ENCODE measurements at regions not wholly inside any gene's neighbourhood (a gene's known extent, or its start where the extent isn't known, plus 50 kb on each side); places are given as distances from the start of the nearest gene placed in this dataset.

GRCh38 chr10:7475046-7475911 lies 64.4 kb upstream of the SFMBT2 start:
- TF ChIP-seq CTCF (IDR thresholded peaks at IDR 0.05; ENCODE audit: control extremely low read depth, extremely low read depth): no peak
- H3K9ac ChIP-seq (ENCODE audit: insufficient read depth in 1 of 2, low read length in 2 of 2): no peak overlapping the region
- DNase-seq: peak; percentile 85 to 89 (median 88)
- 40 to 51% methylated on average over 26 of the region's 26 CpGs for WGBS, 2 donors
- peak; percentile 47 for ATAC-seq (ENCODE audit: insufficient read depth, low FRiP score)
- peaks cover 0 to 10% (median 0%) of the 10 kb centered on the region in 5 donors for H3K4me1 ChIP-seq (ENCODE audit: control insufficient read depth in 5 of 5, insufficient read depth in 5 of 5, low read length in 5 of 5)
- peaks cover 0 to 1% (median 0%) of the 10 kb centered on the region in 4 donors for H3K9me3 ChIP-seq (ENCODE audit: control insufficient read depth in 4 of 4, insufficient read depth in 3 of 4, low read length in 3 of 4)
- no peak overlapping the region for H3K27ac ChIP-seq (ENCODE audit: low read depth in 1 of 2, low read length in 1 of 2)
- no peaks in the 10 kb centered on the region for H3K27me3 ChIP-seq (ENCODE audit: control insufficient read depth in 3 of 3, insufficient read depth in 3 of 3, low read length in 2 of 3)
- no peak overlapping the region for H3K4me3 ChIP-seq
- no peaks in the 10 kb centered on the region for H3K36me3 ChIP-seq (ENCODE audit: control insufficient read depth in 4 of 4, insufficient read depth in 4 of 4, low read length in 4 of 4)

- WGBS, 2 donors: 71% methylated on average over 7 of the region's 7 CpGs
- Histone ChIP-seq H3K27ac (ENCODE audit: low read depth in 1 of 2, low read length in 1 of 2) (no peak overlapping the region), H3K27me3 (ENCODE audit: control insufficient read depth in 3 of 3, insufficient read depth in 3 of 3, low read length in 2 of 3) (peaks cover 0 to 2% (median 0%) of the 10 kb centered on the region in 3 donors), H3K9me3 (ENCODE audit: control insufficient read depth in 4 of 4, insufficient read depth in 3 of 4, low read length in 3 of 4) (peaks cover 0 to 1% (median 0%) of the 10 kb centered on the region in 4 donors), H3K4me3 (no peak overlapping the region), H3K4me1 (ENCODE audit: control insufficient read depth in 5 of 5, insufficient read depth in 5 of 5, low read length in 5 of 5) (peaks cover 0 to 10% (median 0%) of the 10 kb centered on the region in 5 donors), H3K36me3 (ENCODE audit: control insufficient read depth in 4 of 4, insufficient read depth in 4 of 4, low read length in 4 of 4) (no peaks in the 10 kb centered on the region), H3K9ac (ENCODE audit: insufficient read depth in 1 of 2, low read length in 2 of 2) (no peak overlapping the region)
- no peak for TF ChIP-seq CTCF (IDR thresholded peaks at IDR 0.05; ENCODE audit: control extremely low read depth, extremely low read depth)
- DNase-seq: no peak
- no peak for ATAC-seq (ENCODE audit: insufficient read depth, low FRiP score)
Observed at GRCh38 chr10:7474388-7474787, 63.6 kb upstream of the SFMBT2 start.

GRCh38 chr10:7473474-7473873 lies 62.6 kb upstream of the SFMBT2 start:
- no peak for TF ChIP-seq CTCF (IDR thresholded peaks at IDR 0.05; ENCODE audit: control extremely low read depth, extremely low read depth)
- H3K4me1 ChIP-seq (ENCODE audit: control insufficient read depth in 5 of 5, insufficient read depth in 5 of 5, low read length in 5 of 5): peaks cover 0 to 10% (median 0%) of the 10 kb centered on the region in 5 donors
- peaks cover 0 to 2% (median 0%) of the 10 kb centered on the region in 3 donors for H3K27me3 ChIP-seq (ENCODE audit: control insufficient read depth in 3 of 3, insufficient read depth in 3 of 3, low read length in 2 of 3)
- H3K9ac ChIP-seq (ENCODE audit: insufficient read depth in 1 of 2, low read length in 2 of 2): no peak overlapping the region
- no peak for ATAC-seq (ENCODE audit: insufficient read depth, low FRiP score)
- DNase-seq: no peak
- no peaks in the 10 kb centered on the region for H3K36me3 ChIP-seq (ENCODE audit: control insufficient read depth in 4 of 4, insufficient read depth in 4 of 4, low read length in 4 of 4)
- H3K9me3 ChIP-seq (ENCODE audit: control insufficient read depth in 4 of 4, insufficient read depth in 3 of 4, low read length in 3 of 4): peaks cover 0 to 1% (median 0%) of the 10 kb centered on the region in 4 donors
- H3K4me3 ChIP-seq: no peak overlapping the region
- no peak overlapping the region for H3K27ac ChIP-seq (ENCODE audit: low read depth in 1 of 2, low read length in 1 of 2)
